Thyroid gland (tissue), 4 donors: ENCODE measurements at regions not wholly inside any gene's neighbourhood (a gene's known extent, or its start where the extent isn't known, plus 50 kb on each side); places are given as distances from the start of the nearest gene placed in this dataset.

Source experiments
- POLR2A ChIP-seq, 2 donors: fragments of 450-650 bp; IDR thresholded peaks; one replicate each; pipeline ENCODE4 v1.6.1; 2017; ENCODE audit warnings: antibody characterized with exemption in 2 of 2, mild to moderate bottlenecking in 2 of 2, moderate library complexity in 1 of 2
- TF ChIP-seq, protein P1 (sequence below), 6 experiments: fragments of 200-600 bp in 3 of 6; fragments of 450-650 bp in 3 of 6; sonication (generic) in 3 of 6; IDR thresholded peaks; one replicate each; pipeline ENCODE4 v1.5.1; 2016 to 2019; ENCODE audit warnings: antibody characterized with exemption in 6 of 6, mild to moderate bottlenecking in 2 of 6, inconsistent platforms in 1 of 6, moderate library complexity in 1 of 6

DNA sequence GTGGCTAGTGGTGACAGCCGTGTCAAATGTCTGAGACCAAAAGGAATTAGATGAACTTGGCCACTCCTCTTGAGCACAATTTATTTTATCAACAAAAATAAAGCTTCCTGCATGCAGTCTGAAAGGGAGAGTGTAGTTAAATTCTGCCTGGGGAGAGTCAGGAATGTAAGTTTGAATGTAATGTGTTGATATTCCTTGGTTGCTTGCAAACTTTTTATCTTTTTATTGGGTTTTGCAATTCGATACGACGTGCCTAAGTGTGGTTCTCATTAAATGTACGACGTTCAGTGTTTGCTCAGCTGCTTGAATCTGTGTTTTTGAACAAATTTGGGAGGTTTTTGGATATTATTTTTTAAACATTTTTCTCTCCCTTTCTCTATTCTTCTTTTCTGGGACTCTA lies 839.9 kb downstream of the CCSER2 start:
- TF ChIP-seq, protein P1, sequence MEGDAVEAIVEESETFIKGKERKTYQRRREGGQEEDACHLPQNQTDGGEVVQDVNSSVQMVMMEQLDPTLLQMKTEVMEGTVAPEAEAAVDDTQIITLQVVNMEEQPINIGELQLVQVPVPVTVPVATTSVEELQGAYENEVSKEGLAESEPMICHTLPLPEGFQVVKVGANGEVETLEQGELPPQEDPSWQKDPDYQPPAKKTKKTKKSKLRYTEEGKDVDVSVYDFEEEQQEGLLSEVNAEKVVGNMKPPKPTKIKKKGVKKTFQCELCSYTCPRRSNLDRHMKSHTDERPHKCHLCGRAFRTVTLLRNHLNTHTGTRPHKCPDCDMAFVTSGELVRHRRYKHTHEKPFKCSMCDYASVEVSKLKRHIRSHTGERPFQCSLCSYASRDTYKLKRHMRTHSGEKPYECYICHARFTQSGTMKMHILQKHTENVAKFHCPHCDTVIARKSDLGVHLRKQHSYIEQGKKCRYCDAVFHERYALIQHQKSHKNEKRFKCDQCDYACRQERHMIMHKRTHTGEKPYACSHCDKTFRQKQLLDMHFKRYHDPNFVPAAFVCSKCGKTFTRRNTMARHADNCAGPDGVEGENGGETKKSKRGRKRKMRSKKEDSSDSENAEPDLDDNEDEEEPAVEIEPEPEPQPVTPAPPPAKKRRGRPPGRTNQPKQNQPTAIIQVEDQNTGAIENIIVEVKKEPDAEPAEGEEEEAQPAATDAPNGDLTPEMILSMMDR (IDR thresholded peaks at IDR 0.05), result no peak
- TF ChIP-seq POLR2A (IDR thresholded peaks at IDR 0.05), result no peak
